Fibroblast of mammary gland (primary cell): ENCODE measurements at regions not wholly inside any gene's neighbourhood (a gene's known extent, or its start where the extent isn't known, plus 50 kb on each side); places are given as distances from the start of the nearest gene placed in this dataset.
A peak's percentile ranks its signal among the peaks of the same experiment; 100 is the strongest.

Experiments used
- DNase-seq: peaks from one replicate; pipeline ENCODE4 v3.0.0-alpha.2; 2010; ENCODE audit warnings: low read depth
- H3K4me3 ChIP-seq: 2 replicates; pipeline ENCODE4 v1.5.1; 2011; ENCODE audit warnings: low read depth, mild to moderate bottlenecking, low read length, moderate library complexity; ENCODE audit not compliant: control insufficient read depth
- CTCF ChIP-seq: conservative IDR thresholded peaks from 2 replicates; pipeline ENCODE4 v1.5.1; 2011; ENCODE audit warnings: low read depth, low read length, inconsistent platforms; ENCODE audit not compliant: control insufficient read depth, insufficient read depth

DNA sequence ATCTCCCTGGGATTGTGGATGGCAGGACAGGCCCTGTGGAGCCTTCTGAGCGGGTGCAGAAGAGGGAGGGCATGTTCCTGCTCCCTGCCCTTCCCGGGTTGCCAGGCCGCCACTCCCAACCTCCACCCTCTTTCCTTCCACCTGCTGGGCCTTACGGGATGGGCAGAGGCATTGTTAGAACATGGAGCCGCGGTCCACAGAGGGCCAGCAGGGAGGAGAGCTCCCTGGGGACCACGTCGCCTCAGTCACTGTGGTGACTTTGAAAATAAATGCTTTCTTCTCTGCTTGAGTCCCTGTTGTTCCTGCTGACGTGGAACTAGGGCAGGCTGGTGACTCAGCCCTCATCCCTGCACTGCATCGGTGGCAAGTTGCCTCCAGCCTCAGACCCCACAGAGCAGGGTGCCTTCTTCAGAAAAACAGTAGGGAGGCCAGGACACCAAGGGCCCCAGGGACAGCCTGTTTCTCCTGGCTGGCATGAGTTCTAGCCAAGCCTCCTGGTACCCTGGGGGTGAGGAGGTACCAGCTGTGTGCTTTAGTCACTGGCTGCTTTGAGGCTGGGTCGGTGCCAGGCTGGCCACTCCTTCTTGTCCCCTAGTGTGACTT, 224.9 kb downstream of the SEC14L1 start:
- peak; percentile 91 for DNase-seq
- no peak for TF ChIP-seq CTCF
- no peak overlapping the region for H3K4me3 ChIP-seq

- no peak for TF ChIP-seq CTCF
- no peak for DNase-seq
- H3K4me3 ChIP-seq, result no peak overlapping the region
Observed at GRCh38 chr17:77366206-77366557, 225.4 kb downstream of the SEC14L1 start.

DNA sequence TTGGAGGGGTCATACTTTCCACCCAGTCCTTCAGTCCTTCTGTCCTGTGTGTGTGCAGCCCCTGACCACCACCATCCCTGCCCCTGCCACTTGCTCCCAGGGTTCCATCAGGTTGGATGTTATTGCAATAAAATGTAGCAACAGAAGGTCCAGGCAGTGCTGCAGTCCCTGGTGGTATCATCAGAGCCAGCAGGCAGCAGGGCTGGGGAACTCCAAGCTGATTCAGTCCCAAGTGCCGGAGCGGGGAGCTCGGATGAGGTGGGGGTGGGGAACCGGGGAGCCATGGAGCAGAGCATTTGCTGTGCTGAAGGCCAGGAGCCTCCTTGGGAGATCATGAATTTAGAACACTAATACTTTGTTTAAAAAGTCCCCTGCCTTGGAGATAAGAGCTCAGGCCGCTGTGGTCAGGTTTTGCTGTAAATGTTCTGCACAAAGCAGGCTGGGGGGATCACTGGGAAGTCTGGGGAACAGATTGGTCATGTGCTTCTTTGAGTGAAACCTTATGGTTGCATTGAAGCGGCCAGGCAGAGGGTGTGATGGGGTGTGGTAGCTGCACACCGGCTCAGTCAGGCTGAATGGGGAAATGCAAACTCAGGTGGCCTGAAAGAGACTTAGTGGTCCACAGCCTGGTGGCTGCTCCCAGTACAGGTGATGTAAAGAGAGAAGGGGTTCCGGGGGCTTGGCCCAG, 225.9 kb downstream of the SEC14L1 start:
- DNase-seq, result no peak

DNA sequence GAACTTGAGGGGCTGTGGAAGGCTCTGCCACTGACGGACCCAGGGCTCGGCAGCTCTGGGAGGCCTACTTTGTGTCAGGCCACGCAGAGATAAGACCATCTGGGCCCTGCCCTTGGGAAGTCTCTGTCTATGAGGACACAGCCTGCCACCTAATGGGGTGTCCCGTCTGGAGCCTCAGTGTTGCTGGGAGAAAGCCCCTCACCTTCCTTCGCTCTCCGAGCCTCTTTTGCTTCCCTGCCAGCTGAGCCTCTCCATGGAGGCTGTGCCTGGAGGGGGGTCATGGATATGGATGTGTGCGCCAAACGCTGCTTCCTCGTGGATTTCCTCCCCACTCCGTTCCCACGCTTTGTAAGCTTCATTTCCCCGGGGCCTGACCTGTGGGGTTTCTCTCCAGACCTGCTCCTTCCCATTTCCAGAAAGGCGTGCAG, 228.8 kb downstream of the SEC14L1 start:
- DNase-seq, result no peak
- H3K4me3 ChIP-seq, result no peak overlapping the region
- TF ChIP-seq CTCF, result no peak

More for the DNA sequence above, 225.9 kb downstream of the SEC14L1 start:
- H3K4me3 ChIP-seq, result no peak overlapping the region
- no peak for TF ChIP-seq CTCF

DNA sequence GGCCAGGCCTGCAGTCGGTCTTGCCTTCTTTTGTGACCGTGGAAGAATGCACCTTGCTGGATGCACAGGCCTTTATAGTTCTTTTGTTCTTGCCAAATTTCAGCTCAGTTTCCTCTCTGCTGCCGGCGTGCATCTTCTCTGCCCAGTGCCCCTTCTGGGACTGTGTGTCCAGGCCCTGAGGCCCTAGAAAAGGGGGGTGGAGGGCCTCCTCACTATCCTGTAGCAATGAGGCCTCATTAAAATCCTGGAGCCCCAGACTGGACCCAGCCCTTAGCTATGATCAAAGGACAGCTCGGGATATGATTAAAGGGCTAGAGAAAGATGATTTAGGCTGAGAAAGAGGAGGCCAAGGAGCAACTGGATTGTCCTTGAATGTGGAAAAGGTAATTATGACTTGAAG, 229.8 kb downstream of the SEC14L1 start:
- no peak overlapping the region for H3K4me3 ChIP-seq
- no peak for DNase-seq
- no peak for TF ChIP-seq CTCF

- DNase-seq, result no peak
- no peak overlapping the region for H3K4me3 ChIP-seq
Observed at GRCh38 chr17:77371117-77371887, 230.5 kb downstream of the SEC14L1 start.

More at GRCh38 chr17:77371117-77371887, 230.5 kb downstream of the SEC14L1 start:
- TF ChIP-seq CTCF, result no peak
